ENCODE measurements at regions not wholly inside any gene's neighbourhood (a gene's known extent, or its start where the extent isn't known, plus 50 kb on each side); places are given as distances from the start of the nearest gene placed in this dataset.
A peak's percentile ranks its signal among the peaks of the same experiment; 100 is the strongest.

GRCh38 chrX:33465137-33465536 lies 253.8 kb upstream of the DMD start:
- no peak for DNase-seq

- no peak for DNase-seq
These were observed 245.8 kb upstream of the DMD start for GRCh38 chrX:33457102-33457501.

DNA sequence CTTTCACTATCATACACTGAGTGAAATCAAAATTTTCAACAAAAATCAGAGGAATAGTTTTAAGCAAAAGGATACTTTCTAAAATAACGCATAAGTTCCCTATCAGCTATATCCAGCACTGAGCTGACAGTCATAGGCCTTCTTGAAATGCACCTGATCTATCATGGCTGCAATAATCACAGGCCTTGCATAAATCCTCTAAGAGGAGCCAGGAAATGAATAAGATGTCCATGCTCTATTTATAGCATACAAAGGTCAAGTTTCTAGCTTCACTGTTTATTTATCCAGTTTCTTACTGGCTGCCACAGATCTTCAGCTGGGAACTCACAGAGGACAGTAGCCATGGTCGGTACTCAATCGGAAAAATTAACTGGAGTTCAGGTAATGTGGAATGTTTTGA lies 235.9 kb upstream of the DMD start:
- DNase-seq, result no peak

- DNase-seq, result peak; percentile 0
These were observed 223.1 kb upstream of the DMD start for GRCh38 chrX:33434256-33435092.

GRCh38 chrX:33416273-33416805 lies 205.0 kb upstream of the DMD start:
- no peak for DNase-seq

- DNase-seq, result no peak
These were observed 204.1 kb upstream of the DMD start for GRCh38 chrX:33415459-33415858.

DNA sequence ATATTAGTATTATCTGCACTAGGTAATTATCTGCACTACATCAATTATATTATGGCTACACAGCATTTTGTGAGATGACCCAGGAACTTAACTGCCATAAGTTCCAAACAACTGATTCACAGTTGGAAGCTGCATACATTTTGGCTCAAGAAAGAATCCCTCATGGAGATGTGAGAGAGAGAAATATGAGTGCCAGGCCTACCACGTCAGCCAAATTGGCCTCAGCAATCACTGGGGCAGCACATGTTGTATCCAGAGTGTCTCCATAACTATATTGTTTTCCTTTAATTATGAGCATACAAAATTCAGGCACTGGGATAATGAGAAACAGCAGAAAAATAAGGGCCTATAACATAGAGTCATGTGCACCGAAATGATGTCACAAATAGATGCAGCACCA lies 174.2 kb upstream of the DMD start:
- DNase-seq, result no peak

DNA sequence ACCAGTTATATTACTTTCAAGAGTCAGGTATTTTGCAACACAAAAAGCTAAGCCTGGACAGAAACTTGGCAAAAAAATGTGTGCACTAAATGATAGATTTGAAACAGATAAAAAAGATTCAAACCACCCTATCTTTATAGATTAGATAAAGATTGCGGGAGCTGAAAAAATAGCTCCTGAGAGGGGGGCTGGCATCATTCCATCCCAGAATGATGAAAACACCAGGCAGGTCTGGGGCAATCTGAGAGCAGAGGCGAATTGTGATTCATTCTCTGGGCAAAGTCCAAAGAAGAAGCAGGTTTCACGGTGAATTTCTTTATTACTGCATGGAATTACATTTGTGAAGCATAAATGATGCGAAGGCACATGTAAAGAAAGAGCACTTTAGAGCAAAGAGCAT lies 168.5 kb upstream of the DMD start:
- no peak for DNase-seq

- DNase-seq, result no peak
These were observed 146.3 kb upstream of the DMD start for GRCh38 chrX:33357606-33358005.

GRCh38 chrX:33339219-33339618 lies 127.9 kb upstream of the DMD start:
- DNase-seq, result no peak

GRCh38 chrX:33336783-33337182 lies 125.4 kb upstream of the DMD start:
- no peak for DNase-seq

DNA sequence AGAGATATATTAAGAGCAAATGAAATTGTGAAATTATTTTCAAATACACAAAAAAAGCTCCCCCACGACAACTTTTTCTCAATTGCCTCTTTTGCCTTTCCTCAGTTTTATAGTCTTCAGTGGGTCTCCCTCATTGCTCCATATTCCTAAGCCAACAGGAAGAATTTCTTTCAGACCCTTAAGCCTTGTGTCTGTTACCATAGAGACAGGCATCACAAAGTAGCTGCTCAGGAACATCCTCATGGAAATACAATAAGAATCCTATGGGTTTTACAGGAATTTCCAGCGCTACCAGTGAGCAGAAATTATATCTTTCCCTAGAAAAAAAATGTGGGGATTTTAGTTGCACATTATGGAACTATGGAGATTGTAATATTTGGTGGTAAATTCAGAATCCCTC lies 121.9 kb upstream of the DMD start:
- no peak for DNase-seq

GRCh38 chrX:33330798-33331197 lies 119.4 kb upstream of the DMD start:
- no peak for DNase-seq

- no peak for DNase-seq
These were observed 112.8 kb upstream of the DMD start for GRCh38 chrX:33324099-33324498.

DNA sequence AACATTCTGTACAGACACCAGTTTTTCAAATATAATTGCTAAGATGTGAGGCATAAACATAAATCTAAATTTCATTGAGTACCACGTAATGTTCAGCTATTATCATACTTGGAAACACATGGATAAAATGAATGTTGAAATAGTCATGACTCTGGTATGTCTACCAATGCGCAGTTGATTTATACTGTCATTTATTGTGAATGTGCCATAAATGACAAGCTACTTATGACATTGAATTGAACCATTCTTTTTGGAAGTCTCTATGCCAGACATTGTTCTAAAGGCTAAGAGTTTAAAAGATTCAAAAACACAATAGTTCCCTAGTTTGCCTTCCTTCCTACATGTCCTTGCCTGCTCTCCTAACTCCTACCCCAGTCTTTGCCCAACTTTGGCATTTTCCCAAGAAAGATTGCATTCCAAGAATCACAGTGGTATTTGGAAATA lies 96.6 kb upstream of the DMD start:
- no peak for DNase-seq

DNA sequence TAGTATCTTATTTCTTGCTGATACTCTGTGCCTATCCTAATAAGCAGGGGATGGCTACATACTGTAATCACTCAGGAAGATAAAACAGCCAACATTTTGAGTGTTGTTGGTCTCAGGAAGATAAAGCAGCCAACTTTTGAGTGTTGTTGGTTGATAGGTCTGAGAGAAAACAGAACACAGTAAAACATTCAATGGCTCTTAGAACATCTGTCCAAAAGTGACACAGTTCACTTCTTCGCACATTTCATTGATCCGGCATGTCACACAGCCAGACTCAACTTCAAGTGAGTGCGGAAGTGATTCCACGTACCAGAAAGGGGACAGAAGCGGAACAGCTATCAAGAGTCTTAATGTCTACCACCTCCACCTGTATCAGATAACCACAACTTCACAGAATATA lies 87.3 kb upstream of the DMD start:
- DNase-seq, result no peak

- DNase-seq, result no peak
These were observed 74.2 kb upstream of the DMD start for GRCh38 chrX:33285550-33285949.

- DNase-seq, result no peak
These were observed 65.7 kb upstream of the DMD start for GRCh38 chrX:33277046-33277445.

- DNase-seq, result no peak
These were observed 62.2 kb upstream of the DMD start for GRCh38 chrX:33273535-33273934.

- DNase-seq, result no peak
These were observed 61.6 kb upstream of the DMD start for GRCh38 chrX:33272986-33273385.

Measured in NK-92 treated with Interleukin-12 subunit alpha and Interleukin-12 subunit beta, amount 100 ng/mL, for 24 hours (cell line).